HEK293 (cell line): ENCODE measurements at regions not wholly inside any gene's neighbourhood (a gene's known extent, or its start where the extent isn't known, plus 50 kb on each side); places are given as distances from the start of the nearest gene placed in this dataset.
"Not testable (repeated sequence)": the region's sequence is repeated elsewhere in the genome, so short reads cannot be mapped to it uniquely, and the experiment has no call there.

Source experiments
- CTCF ChIA-PET: fragments of 350-600 bp; formaldehyde crosslinking; extraction: SDS; loops from one replicate; lab custom pipeline; 2021; ENCODE audit warnings: antibody characterized with exemption; lab: Yijun Ruan, JAX
- POLR2A ChIA-PET: fragments of 300-600 bp; formaldehyde crosslinking; extraction: SDS; loops from one replicate; lab custom pipeline; 2020; ENCODE audit warnings: antibody characterized with exemption, inconsistent platforms; lab: Yijun Ruan, JAX
- H3K27ac ChIP-seq: fragments of 200-500 bp; sonication (Bioruptor generic); 2 replicates; pipeline ENCODE4 v1.5.1; 2014; ENCODE audit warnings: low read depth, low read length, control low read depth, inconsistent platforms; ENCODE audit errors: extremely low read depth
- H3K36me3 ChIP-seq, 2 experiments: fragments of 200-500 bp in 1 of 2; sonication (Bioruptor generic) in 1 of 2; 1 replicate in 1 of 2; 2 replicates in 1 of 2; pipeline ENCODE4 v1.5.1; 2014 to 2017; ENCODE audit warnings: inconsistent platforms in 2 of 2, low read length in 2 of 2; ENCODE audit not compliant: control insufficient read depth in 2 of 2, insufficient read depth in 1 of 2
- H3K4me1 ChIP-seq: fragments of 200-500 bp; sonication (Bioruptor generic); 2 replicates; pipeline ENCODE4 v1.5.1; 2014; ENCODE audit warnings: mild to moderate bottlenecking, low read length, inconsistent platforms; ENCODE audit not compliant: control insufficient read depth, insufficient read depth
- H3K4me3 ChIP-seq: 2 replicates; pipeline ENCODE4 v1.5.1; 2011; ENCODE audit warnings: low read depth, mild to moderate bottlenecking, control low read depth, low read length, moderate library complexity
- H3K9me3 ChIP-seq: fragments of 200-500 bp; sonication (Bioruptor generic); 2 replicates; pipeline ENCODE4 v1.5.1; 2014; ENCODE audit warnings: low read depth, low read length, inconsistent platforms; ENCODE audit not compliant: control insufficient read depth, insufficient read depth
- EGR2 ChIP-seq: fragments of 450-650 bp; formaldehyde crosslinking; IDR thresholded peaks from 2 replicates; pipeline ENCODE4 v1.5.1; 2016; ENCODE audit warnings: low read depth, missing biosample characterization, missing genetic modification characterization
- GLI4 ChIP-seq: fragments of 450-650 bp; formaldehyde crosslinking; IDR thresholded peaks from 2 replicates; pipeline ENCODE4 v1.5.1; 2016; ENCODE audit warnings: missing biosample characterization, missing genetic modification characterization
- SALL2 ChIP-seq: fragments of 450-650 bp; formaldehyde crosslinking; IDR thresholded peaks from 2 replicates; pipeline ENCODE4 v1.5.0; 2017; ENCODE audit warnings: missing biosample characterization, mild to moderate bottlenecking, missing genetic modification characterization, borderline replicate concordance
- ZBTB17 ChIP-seq: fragments of 450-650 bp; formaldehyde crosslinking; IDR thresholded peaks from 2 replicates; pipeline ENCODE4 v1.5.1; 2016; ENCODE audit warnings: missing biosample characterization, missing genetic modification characterization
- ZFHX2 ChIP-seq: fragments of 450-650 bp; formaldehyde crosslinking; conservative IDR thresholded peaks from 2 replicates; pipeline ENCODE4 v1.5.1; 2016; ENCODE audit warnings: missing biosample characterization, missing genetic modification characterization
- ZNF274 ChIP-seq, 2 experiments: fragments of 200-500 bp in 1 of 2; fragments of 450-650 bp in 1 of 2; sonication (Bioruptor generic) in 1 of 2; formaldehyde crosslinking in 1 of 2; IDR thresholded peaks; 2 replicates each; pipeline versions ENCODE4 v1.5.1 to v1.6.1; 2014 to 2016; ENCODE audit warnings: borderline replicate concordance in 1 of 2, inconsistent platforms in 1 of 2, low read length in 1 of 2, missing biosample characterization in 1 of 2, missing genetic modification characterization in 1 of 2
- ZNF335 ChIP-seq: fragments of 450-650 bp; formaldehyde crosslinking; conservative IDR thresholded peaks from 2 replicates; pipeline ENCODE4 v1.5.1; 2016; ENCODE audit warnings: missing biosample characterization, missing genetic modification characterization
- ZNF354C ChIP-seq: fragments of 450-650 bp; formaldehyde crosslinking; IDR thresholded peaks from 2 replicates; pipeline ENCODE4 v1.5.1; 2016; ENCODE audit warnings: missing biosample characterization, missing genetic modification characterization, low read depth, borderline replicate concordance
- ZNF366 ChIP-seq: fragments of 450-650 bp; formaldehyde crosslinking; conservative IDR thresholded peaks from 2 replicates; pipeline ENCODE4 v1.5.1; 2016; ENCODE audit warnings: missing biosample characterization, missing genetic modification characterization
- ZNF48 ChIP-seq: fragments of 450-650 bp; formaldehyde crosslinking; IDR thresholded peaks from 2 replicates; pipeline ENCODE4 v1.5.1; 2016; ENCODE audit warnings: missing biosample characterization, missing genetic modification characterization
- ZNF501 ChIP-seq: fragments of 450-650 bp; formaldehyde crosslinking; IDR thresholded peaks from 2 replicates; pipeline ENCODE4 v1.5.1; 2016; ENCODE audit warnings: missing biosample characterization, missing genetic modification characterization
- ZNF513 ChIP-seq: fragments of 450-650 bp; IDR thresholded peaks from 2 replicates; pipeline ENCODE4 v1.5.1; 2018; ENCODE audit warnings: missing biosample characterization, missing genetic modification characterization
- ZNF548 ChIP-seq: fragments of 450-650 bp; formaldehyde crosslinking; IDR thresholded peaks from 2 replicates; pipeline ENCODE4 v1.5.1; 2016; ENCODE audit warnings: missing biosample characterization, missing genetic modification characterization
- ZNF580 ChIP-seq: fragments of 450-650 bp; formaldehyde crosslinking; IDR thresholded peaks from 2 replicates; pipeline ENCODE4 v1.5.1; 2016; ENCODE audit warnings: missing biosample characterization, missing genetic modification characterization
- ZNF600 ChIP-seq: fragments of 450-650 bp; formaldehyde crosslinking; IDR thresholded peaks from 2 replicates; pipeline ENCODE4 v1.5.1; 2016; ENCODE audit warnings: missing biosample characterization, missing genetic modification characterization
- ZNF776 ChIP-seq: fragments of 450-650 bp; formaldehyde crosslinking; IDR thresholded peaks from 2 replicates; pipeline ENCODE4 v1.5.0; 2017; ENCODE audit warnings: missing biosample characterization, missing genetic modification characterization, borderline replicate concordance
- TF ChIP-seq, protein P1 (sequence below): fragments of 450-650 bp; formaldehyde crosslinking; IDR thresholded peaks from 2 replicates; pipeline ENCODE4 v1.5.1; 2016; ENCODE audit warnings: missing biosample characterization, missing genetic modification characterization
- TF ChIP-seq, protein P2 (sequence below): fragments of 450-650 bp; formaldehyde crosslinking; IDR thresholded peaks from 2 replicates; pipeline ENCODE4 v1.5.1; 2016; ENCODE audit warnings: missing biosample characterization, missing genetic modification characterization

DNA sequence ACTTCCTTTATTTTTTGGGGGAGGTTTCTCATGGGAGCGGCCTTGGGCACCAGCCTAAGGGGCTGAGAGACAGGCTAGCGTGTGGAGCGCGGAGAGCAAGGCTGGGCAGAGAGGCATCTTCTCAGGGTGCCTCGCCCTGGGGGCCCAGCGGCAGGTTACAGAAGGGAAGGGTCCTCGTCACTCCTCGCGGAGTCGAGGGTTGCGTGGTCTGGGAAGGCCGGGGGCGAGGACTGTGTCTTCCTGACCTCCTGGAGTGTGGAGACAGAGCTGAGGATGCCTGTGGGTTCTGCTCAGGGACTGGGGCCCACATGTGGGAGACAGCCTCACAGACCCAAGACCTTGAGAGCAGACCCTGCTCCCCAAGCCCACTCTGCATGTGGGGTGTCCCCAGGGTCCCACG lies 79.6 kb upstream of the LRPAP1 start:
- no peak overlapping the region for H3K27ac ChIP-seq
- POLR2A ChIA-PET = no interaction called here
- TF ChIP-seq ZNF335 (tag by site-specific recombination) (no peak), ZNF48 (tag by site-specific recombination) (no peak), ZNF600 (tag by site-specific recombination) (no peak), SALL2 (tag by site-specific recombination) (no peak), ZNF580 (tag by site-specific recombination) (no peak), ZNF548 (tag by site-specific recombination) (no peak)
- no peaks in the 10 kb centered on the region for H3K36me3 ChIP-seq
- H3K4me3 ChIP-seq = no peak overlapping the region
- no peaks in the 10 kb centered on the region for H3K9me3 ChIP-seq
- CTCF ChIA-PET = no interaction called here
- H3K4me1 ChIP-seq = no peaks in the 10 kb centered on the region

- H3K27ac ChIP-seq, H3K4me1 ChIP-seq, POLR2A ChIA-PET, H3K36me3 ChIP-seq, CTCF ChIA-PET, H3K4me3 ChIP-seq, H3K9me3 ChIP-seq: not testable (repeated sequence)
- peak; percentile 50; the same call in 1 of the 2 replicates for TF ChIP-seq ZNF366 (tag by site-specific recombination)
- TF ChIP-seq ZFHX2 = peak; percentile 32; the same call in 1 of the 2 replicates
- peak; percentile 68; the same call in 1 of the 2 replicates for TF ChIP-seq EGR2 (tag by site-specific recombination)
Measured at GRCh38 chr4:3610851-3611250, 78.6 kb upstream of the LRPAP1 start.

DNA sequence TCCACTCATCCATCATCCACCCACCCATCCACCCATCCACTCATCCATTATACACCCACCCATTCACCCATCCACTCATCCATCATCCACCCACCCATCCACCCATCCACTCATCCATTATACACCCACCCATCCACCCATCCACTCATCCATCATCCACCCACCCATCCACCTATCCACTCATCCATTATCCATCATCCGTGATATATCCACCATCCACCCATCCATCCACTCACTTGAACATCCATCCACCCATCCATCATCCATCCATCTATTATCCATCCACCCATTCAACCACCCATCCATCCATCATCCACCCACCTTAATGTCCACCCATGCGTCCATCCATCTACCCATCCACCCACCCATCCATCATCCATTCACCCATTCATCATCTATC lies 77.7 kb upstream of the LRPAP1 start:
- H3K4me1 ChIP-seq, H3K9me3 ChIP-seq, CTCF ChIA-PET, H3K27ac ChIP-seq, H3K36me3 ChIP-seq, H3K4me3 ChIP-seq, POLR2A ChIA-PET: not testable (repeated sequence)
- peak; percentile 46; the same call in 1 of the 2 replicates for TF ChIP-seq ZNF366 (tag by site-specific recombination)
- peak; percentile 30; the same call in 1 of the 2 replicates for TF ChIP-seq ZBTB17 (tag by site-specific recombination)
- TF ChIP-seq ZFHX2 = peak; percentile 55
- TF ChIP-seq EGR2 (tag by site-specific recombination) = peak; percentile 87
- TF ChIP-seq, all 188 proteins: peak for 4; not testable (repeated sequence) for 184

DNA sequence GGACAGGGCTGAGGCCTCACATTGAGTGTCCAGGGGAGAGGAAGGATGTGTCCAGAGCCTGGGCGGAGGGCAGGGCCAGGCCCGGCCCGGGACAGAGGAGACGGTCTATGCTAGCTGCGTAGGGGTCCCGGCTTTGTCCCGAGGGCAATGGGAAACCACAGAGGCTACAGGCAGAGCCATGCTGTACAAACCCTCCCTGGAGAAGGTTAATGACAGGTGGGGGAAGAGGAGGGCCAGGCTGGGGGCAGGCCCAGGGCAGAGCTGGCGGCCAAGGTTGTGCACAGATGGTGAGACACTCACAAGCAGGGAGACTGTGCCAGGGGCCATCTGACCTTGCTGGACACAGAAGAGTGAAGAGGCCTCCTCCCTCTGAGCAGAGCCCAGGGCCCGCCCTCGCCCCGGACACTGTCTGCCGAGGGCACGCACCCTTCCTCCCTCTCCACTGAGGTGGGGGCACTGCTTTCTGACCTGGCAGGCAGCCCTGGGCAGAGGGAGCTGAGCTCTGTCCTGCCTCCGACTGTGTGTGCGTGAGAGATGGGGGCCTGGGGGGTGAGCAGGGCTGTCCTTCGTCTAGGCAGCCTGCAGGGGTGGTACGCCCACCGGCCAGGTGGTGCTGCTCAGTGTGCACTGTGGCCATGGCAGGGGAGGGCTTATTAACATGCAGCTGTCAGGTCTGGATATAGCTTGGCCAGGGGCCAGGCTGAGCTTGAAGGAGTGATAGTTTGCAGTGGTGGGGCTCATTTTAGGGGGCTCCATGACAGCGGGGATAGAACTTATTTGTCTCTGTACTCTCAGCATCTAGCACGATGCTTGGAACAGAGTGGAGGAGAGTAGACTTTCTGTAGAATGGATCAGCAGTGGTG lies 75.7 kb upstream of the LRPAP1 start:
- Histone ChIP-seq H3K9me3 (no peaks in the 10 kb centered on the region), H3K36me3 (no peaks in the 10 kb centered on the region), H3K4me3 (no peak overlapping the region), H3K27ac (no peak overlapping the region), H3K4me1 (no peaks in the 10 kb centered on the region)
- ChIA-PET POLR2A (no interaction called here), CTCF (no interaction called here)
- TF ChIP-seq, protein P1, sequence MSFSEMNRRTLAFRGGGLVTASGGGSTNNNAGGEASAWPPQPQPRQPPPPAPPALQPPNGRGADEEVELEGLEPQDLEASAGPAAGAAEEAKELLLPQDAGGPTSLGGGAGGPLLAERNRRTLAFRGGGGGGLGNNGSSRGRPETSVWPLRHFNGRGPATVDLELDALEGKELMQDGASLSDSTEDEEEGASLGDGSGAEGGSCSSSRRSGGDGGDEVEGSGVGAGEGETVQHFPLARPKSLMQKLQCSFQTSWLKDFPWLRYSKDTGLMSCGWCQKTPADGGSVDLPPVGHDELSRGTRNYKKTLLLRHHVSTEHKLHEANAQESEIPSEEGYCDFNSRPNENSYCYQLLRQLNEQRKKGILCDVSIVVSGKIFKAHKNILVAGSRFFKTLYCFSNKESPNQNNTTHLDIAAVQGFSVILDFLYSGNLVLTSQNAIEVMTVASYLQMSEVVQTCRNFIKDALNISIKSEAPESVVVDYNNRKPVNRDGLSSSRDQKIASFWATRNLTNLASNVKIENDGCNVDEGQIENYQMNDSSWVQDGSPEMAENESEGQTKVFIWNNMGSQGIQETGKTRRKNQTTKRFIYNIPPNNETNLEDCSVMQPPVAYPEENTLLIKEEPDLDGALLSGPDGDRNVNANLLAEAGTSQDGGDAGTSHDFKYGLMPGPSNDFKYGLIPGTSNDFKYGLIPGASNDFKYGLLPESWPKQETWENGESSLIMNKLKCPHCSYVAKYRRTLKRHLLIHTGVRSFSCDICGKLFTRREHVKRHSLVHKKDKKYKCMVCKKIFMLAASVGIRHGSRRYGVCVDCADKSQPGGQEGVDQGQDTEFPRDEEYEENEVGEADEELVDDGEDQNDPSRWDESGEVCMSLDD (tag by site-specific recombination) = no peak
- TF ChIP-seq, protein P2, sequence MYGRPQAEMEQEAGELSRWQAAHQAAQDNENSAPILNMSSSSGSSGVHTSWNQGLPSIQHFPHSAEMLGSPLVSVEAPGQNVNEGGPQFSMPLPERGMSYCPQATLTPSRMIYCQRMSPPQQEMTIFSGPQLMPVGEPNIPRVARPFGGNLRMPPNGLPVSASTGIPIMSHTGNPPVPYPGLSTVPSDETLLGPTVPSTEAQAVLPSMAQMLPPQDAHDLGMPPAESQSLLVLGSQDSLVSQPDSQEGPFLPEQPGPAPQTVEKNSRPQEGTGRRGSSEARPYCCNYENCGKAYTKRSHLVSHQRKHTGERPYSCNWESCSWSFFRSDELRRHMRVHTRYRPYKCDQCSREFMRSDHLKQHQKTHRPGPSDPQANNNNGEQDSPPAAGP (tag by site-specific recombination) = no peak
- TF ChIP-seq ZNF513 (tag by site-specific recombination) (no peak), GLI4 (no peak), ZNF274 (IDR thresholded peaks at IDR 0.05; ENCODE audit: low read length) (no peak), ZNF274 (tag by site-specific recombination; IDR thresholded peaks at IDR 0.05; ENCODE audit: borderline replicate concordance) (no peak), ZNF501 (tag by site-specific recombination) (no peak), ZNF776 (tag by site-specific recombination) (no peak), ZNF354C (tag by site-specific recombination) (no peak)
